AG09319 (cell line): ENCODE measurements at regions not wholly inside any gene's neighbourhood (a gene's known extent, or its start where the extent isn't known, plus 50 kb on each side); places are given as distances from the start of the nearest gene placed in this dataset.
"Not testable (repeated sequence)": the region's sequence is repeated elsewhere in the genome, so short reads cannot be mapped to it uniquely, and the experiment has no call there.

Source experiments
- DNase-seq: peaks from one replicate; pipeline ENCODE4 v3.0.0-alpha.2; 2010; ENCODE audit warnings: low read depth; ENCODE audit errors: extremely low read depth
- TF ChIP-seq, protein P1 (sequence below): IDR thresholded peaks from 2 replicates; pipeline ENCODE4 v1.5.1; 2011; ENCODE audit warnings: low read depth, mild to moderate bottlenecking, inconsistent platforms, low read length, moderate library complexity

- no peak for DNase-seq
- TF ChIP-seq, protein P1, sequence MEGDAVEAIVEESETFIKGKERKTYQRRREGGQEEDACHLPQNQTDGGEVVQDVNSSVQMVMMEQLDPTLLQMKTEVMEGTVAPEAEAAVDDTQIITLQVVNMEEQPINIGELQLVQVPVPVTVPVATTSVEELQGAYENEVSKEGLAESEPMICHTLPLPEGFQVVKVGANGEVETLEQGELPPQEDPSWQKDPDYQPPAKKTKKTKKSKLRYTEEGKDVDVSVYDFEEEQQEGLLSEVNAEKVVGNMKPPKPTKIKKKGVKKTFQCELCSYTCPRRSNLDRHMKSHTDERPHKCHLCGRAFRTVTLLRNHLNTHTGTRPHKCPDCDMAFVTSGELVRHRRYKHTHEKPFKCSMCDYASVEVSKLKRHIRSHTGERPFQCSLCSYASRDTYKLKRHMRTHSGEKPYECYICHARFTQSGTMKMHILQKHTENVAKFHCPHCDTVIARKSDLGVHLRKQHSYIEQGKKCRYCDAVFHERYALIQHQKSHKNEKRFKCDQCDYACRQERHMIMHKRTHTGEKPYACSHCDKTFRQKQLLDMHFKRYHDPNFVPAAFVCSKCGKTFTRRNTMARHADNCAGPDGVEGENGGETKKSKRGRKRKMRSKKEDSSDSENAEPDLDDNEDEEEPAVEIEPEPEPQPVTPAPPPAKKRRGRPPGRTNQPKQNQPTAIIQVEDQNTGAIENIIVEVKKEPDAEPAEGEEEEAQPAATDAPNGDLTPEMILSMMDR = no peak
Observed at GRCh38 chr1:235052067-235053008, 76.3 kb downstream of the TOMM20 start.

- TF ChIP-seq, protein P1 = no peak
- no peak for DNase-seq
Observed at GRCh38 chr1:235051521-235051920, 77.1 kb downstream of the TOMM20 start.

DNA sequence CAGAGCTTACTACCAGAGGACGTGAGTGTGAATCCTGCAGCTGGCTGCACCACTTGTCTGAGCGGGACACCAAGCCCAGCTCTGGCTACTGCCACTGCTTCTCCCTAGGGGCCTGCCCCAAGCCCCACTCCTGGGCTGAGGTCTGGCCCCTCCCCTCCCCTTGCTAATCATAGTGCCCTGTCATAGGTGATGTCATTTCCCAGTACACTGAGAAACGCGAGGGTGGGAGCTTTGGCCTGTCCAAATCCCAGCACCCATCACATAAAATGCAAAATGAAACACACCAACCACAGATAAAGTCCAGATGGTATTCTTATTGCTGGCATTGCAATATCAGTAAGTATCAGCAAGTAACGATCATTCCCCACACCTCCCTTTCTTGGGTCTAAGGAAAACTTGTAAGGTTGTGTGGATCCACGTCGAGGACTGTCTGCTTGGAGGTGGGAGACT is 77.7 kb downstream of the TOMM20 start:
- DNase-seq = no peak
- TF ChIP-seq, protein P1 = no peak

GRCh38 chr1:235049716-235050378 is 78.8 kb downstream of the TOMM20 start:
- DNase-seq = not testable (repeated sequence)

- DNase-seq = no peak
- TF ChIP-seq, protein P1 = no peak
Observed at GRCh38 chr1:235049217-235049616, 79.4 kb downstream of the TOMM20 start.

DNA sequence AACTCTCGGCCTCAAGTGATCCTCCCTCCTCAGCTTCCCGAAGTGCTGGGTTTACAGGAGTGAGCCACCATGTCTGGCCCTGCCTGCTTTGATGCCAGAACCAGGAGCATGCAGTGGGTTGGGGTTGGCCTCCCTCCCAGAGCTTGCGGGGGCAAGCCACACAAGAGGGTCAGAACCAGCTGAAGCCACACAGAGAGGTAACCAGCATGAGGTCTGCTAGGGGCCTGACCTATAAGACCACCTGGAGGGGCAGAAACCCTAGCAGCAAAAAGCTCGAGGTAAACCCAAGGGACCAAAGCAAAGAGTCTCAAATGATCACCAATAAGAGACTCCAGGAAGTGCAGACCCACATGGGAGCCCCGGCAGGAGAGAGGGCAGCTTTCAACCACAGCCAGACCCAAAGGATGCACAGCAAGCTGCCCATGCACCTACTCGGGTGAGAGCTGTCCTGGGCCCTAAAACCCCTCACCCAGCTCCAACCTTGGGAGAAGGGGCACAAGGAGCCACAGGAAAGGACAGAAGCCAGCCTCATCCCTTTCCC is 81.2 kb downstream of the TOMM20 start:
- DNase-seq = no peak
- TF ChIP-seq, protein P1 = no peak

GRCh38 chr1:235045921-235046601 is 82.6 kb downstream of the TOMM20 start:
- DNase-seq = no peak
- TF ChIP-seq, protein P1 = no peak
